HCT116 (cell line): ENCODE measurements at regions not wholly inside any gene's neighbourhood (a gene's known extent, or its start where the extent isn't known, plus 50 kb on each side); places are given as distances from the start of the nearest gene placed in this dataset.

Experiments used
- ATAC-seq: fragments of 200-7000 bp; cut with Tn5 transposase; 2 replicates; pipeline ENCODE4 v1.9.1; 2020; ENCODE audit warnings: mild to moderate bottlenecking, moderate library complexity
- BruUV-seq: library from RNA; stranded (reverse); fragments of 400-500 nt; replicated peaks from 2 replicates; lab custom pipeline; 2021; lab: Mats Ljungman, UMichigan
- CTCF ChIA-PET: fragments of 300-600 bp; sonication (Branson Sonifier 250); formaldehyde crosslinking; loops from one replicate; lab custom pipeline; 2021; ENCODE audit warnings: antibody characterized with exemption; lab: Charles Lee
- POLR2A ChIA-PET: fragments of 300-600, 350-600 bp; sonication (Branson Sonifier 250); formaldehyde crosslinking; loops from one replicate; lab custom pipeline; 2021; ENCODE audit warnings: antibody characterized with exemption; lab: Charles Lee
- RAD21 ChIA-PET, 2 experiments: fragments of 300-600 bp; sonication (Branson Sonifier 250); formaldehyde crosslinking; loops; one replicate each; lab custom pipeline; 2023; ENCODE audit warnings: low total read pairs in 2 of 2; ENCODE audit not compliant: uncharacterized antibody in 2 of 2, unreplicated experiment in 2 of 2, low non-redundant PET in 1 of 2; lab: Charles Lee
- DNase-seq: peaks from one replicate; pipeline ENCODE4 v3.0.0-alpha.2; 2010; ENCODE audit warnings: low read depth, low spot score
- H2AFZ ChIP-seq: fragments of 200-600 bp; shearing (Covaris generic), sonication (generic); 2 replicates; pipeline ENCODE4 v1.6.1; 2017; ENCODE audit warnings: low read depth, mixed run types, mixed read lengths, antibody characterized with exemption, low read length; ENCODE audit not compliant: poor library complexity, severe bottlenecking
- H3K27ac ChIP-seq: 2 replicates; pipeline ENCODE4 v1.5.1; 2012; ENCODE audit warnings: low read depth, low read length
- H3K27me3 ChIP-seq: fragments of 200-600 bp; sonication (generic); 2 replicates; pipeline ENCODE4 v1.6.1; 2016; ENCODE audit warnings: mixed run types, low read length, mixed read lengths; ENCODE audit not compliant: insufficient read depth
- H3K36me3 ChIP-seq, 2 experiments: fragments of 200-500 bp in 1 of 2; fragments of 200-600 bp in 1 of 2; sonication (Bioruptor generic) in 1 of 2; sonication (generic) in 1 of 2; 2 replicates each; pipeline versions ENCODE4 v1.5.1 to v1.6.1; 2014 to 2016; ENCODE audit warnings: low read length in 2 of 2, inconsistent platforms in 1 of 2, mixed read lengths in 1 of 2, mixed run types in 1 of 2; ENCODE audit not compliant: insufficient read depth in 2 of 2, control insufficient read depth in 1 of 2
- H3K4me1 ChIP-seq, 2 experiments: fragments of 200-600 bp in 1 of 2; sonication (generic) in 1 of 2; 2 replicates each; pipeline versions ENCODE4 v1.5.1 to v1.6.1; 2012 to 2017; ENCODE audit warnings: low read length in 2 of 2, inconsistent platforms in 1 of 2, mild to moderate bottlenecking in 1 of 2, mixed read lengths in 1 of 2, mixed run types in 1 of 2, moderate library complexity in 1 of 2; ENCODE audit not compliant: insufficient read depth in 2 of 2, control insufficient read depth in 1 of 2
- H3K4me2 ChIP-seq: fragments of 200-600 bp; sonication (generic); 2 replicates; pipeline ENCODE4 v1.6.1; 2017; ENCODE audit warnings: mixed run types, low read length, mixed read lengths
- H3K4me3 ChIP-seq, 2 experiments: fragments of 200-600 bp in 1 of 2; sonication (generic) in 1 of 2; replicated peaks in 1 of 2; 2 replicates each; pipeline ENCODE4 v1.5.1; 2011 to 2016; ENCODE audit warnings: low read length in 2 of 2, control low read depth in 1 of 2, low read depth in 1 of 2, mild to moderate bottlenecking in 1 of 2, mixed read lengths in 1 of 2, mixed run types in 1 of 2
- H3K79me2 ChIP-seq: fragments of 200-600 bp; sonication (generic); 2 replicates; pipeline ENCODE4 v1.6.1; 2017; ENCODE audit warnings: mild to moderate bottlenecking, mixed run types, low read length, moderate library complexity, mixed read lengths; ENCODE audit not compliant: insufficient read depth
- H3K9ac ChIP-seq: fragments of 200-600 bp; sonication (generic); 2 replicates; pipeline ENCODE4 v1.6.1; 2016; ENCODE audit warnings: low read length, mixed read lengths
- H3K9me2 ChIP-seq: fragments of 200-600 bp; sonication (generic), shearing (Covaris generic); 2 replicates; pipeline ENCODE4 v1.6.1; 2017; ENCODE audit warnings: mixed run types, mild to moderate bottlenecking, moderate library complexity; ENCODE audit not compliant: insufficient read depth
- H3K9me3 ChIP-seq, 2 experiments: fragments of 200-500 bp in 1 of 2; fragments of 200-600 bp in 1 of 2; sonication (Bioruptor generic) in 1 of 2; sonication (generic) in 1 of 2; 2 replicates each; pipeline ENCODE4 v1.6.1; 2014 to 2017; ENCODE audit warnings: low read length in 2 of 2, mixed read lengths in 2 of 2, inconsistent platforms in 1 of 2, low read depth in 1 of 2, mild to moderate bottlenecking in 1 of 2, mixed run types in 1 of 2, moderate library complexity in 1 of 2; ENCODE audit not compliant: control insufficient read depth in 1 of 2, insufficient read depth in 1 of 2
- H4K20me1 ChIP-seq: fragments of 200-600 bp; sonication (generic), shearing (Covaris generic); 2 replicates; pipeline ENCODE4 v1.6.1; 2017; ENCODE audit warnings: mixed run types, mild to moderate bottlenecking, moderate library complexity; ENCODE audit not compliant: insufficient read depth
- ATF3 ChIP-seq: IDR thresholded peaks from 2 replicates; pipeline ENCODE4 v1.6.1; 2012
- CEBPB ChIP-seq: IDR thresholded peaks from 2 replicates; pipeline ENCODE4 v1.6.1; 2012; ENCODE audit warnings: low read depth
- FOSL1 ChIP-seq: IDR thresholded peaks from 2 replicates; pipeline ENCODE4 v1.6.1; 2012; ENCODE audit warnings: low read depth
- POLR2A ChIP-seq: IDR thresholded peaks from 2 replicates; pipeline ENCODE4 v1.7.0; 2011; ENCODE audit warnings: borderline replicate concordance; ENCODE audit not compliant: insufficient read depth, insufficient read length; ENCODE audit errors: extremely low read depth
- RAD21 ChIP-seq: IDR thresholded peaks from 2 replicates; pipeline ENCODE4 v1.6.1; 2012; ENCODE audit warnings: low read depth, mild to moderate bottlenecking
- REST ChIP-seq: IDR thresholded peaks from 2 replicates; pipeline ENCODE4 v1.6.1; 2012; ENCODE audit warnings: low read depth
- YY1 ChIP-seq: IDR thresholded peaks from 2 replicates; pipeline ENCODE4 v1.6.1; 2011; ENCODE audit warnings: low read length, low read depth, moderate library complexity, mild to moderate bottlenecking; ENCODE audit not compliant: insufficient replicate concordance; ENCODE audit errors: extremely low read depth
- intact Hi-C: fragments of 100-400 bp; cut with micrococcal nuclease; formaldehyde crosslinking; loops from 2 replicates; pipeline ENCODE4 v1.10.0; 2022

- TF ChIP-seq POLR2A (no peak), YY1 (no peak), FOSL1 (no peak), REST (no peak)
Measured at GRCh38 chr4:130110189-130110588, 1014.2 kb downstream of the C4orf33 start (continued).

- no TSS peak for BruUV-seq
- Histone ChIP-seq H3K4me3 (no peak overlapping the region), H3K27ac (no peak overlapping the region), H3K4me1 (no peaks in the 10 kb centered on the region), H3K79me2 (no peaks in the 10 kb centered on the region), H2AFZ (no peak overlapping the region), H3K9me2 (no peaks in the 10 kb centered on the region), H4K20me1 (no peaks in the 10 kb centered on the region), H3K4me2 (no peak overlapping the region), H3K9me3 (no peaks in the 10 kb centered on the region), H3K36me3 (no peaks in the 10 kb centered on the region), H3K9ac (no peak overlapping the region), H3K27me3 (no peaks in the 10 kb centered on the region)
- POLR2A ChIA-PET, result no interaction called here
- ATAC-seq, result no peak
- TF ChIP-seq RAD21 (no peak), CEBPB (no peak), ATF3 (no peak)
- RAD21 ChIA-PET, result no interaction called here
- CTCF ChIA-PET, result no interaction called here
- intact Hi-C loops, result no loop called here
- no peak for DNase-seq
Measured at GRCh38 chr4:130110770-130111169, 1014.8 kb downstream of the C4orf33 start.
